HG03432 (cell line): ENCODE measurements at regions not wholly inside any gene's neighbourhood (a gene's known extent, or its start where the extent isn't known, plus 50 kb on each side); places are given as distances from the start of the nearest gene placed in this dataset.

Experiments used
- ATAC-seq: cut with Tn5 transposase; IDR thresholded peaks from one replicate; pipeline ENCODE4 v1.9.1; 2021; ENCODE audit warnings: mild to moderate bottlenecking, moderate library complexity; ENCODE audit not compliant: unreplicated experiment

DNA sequence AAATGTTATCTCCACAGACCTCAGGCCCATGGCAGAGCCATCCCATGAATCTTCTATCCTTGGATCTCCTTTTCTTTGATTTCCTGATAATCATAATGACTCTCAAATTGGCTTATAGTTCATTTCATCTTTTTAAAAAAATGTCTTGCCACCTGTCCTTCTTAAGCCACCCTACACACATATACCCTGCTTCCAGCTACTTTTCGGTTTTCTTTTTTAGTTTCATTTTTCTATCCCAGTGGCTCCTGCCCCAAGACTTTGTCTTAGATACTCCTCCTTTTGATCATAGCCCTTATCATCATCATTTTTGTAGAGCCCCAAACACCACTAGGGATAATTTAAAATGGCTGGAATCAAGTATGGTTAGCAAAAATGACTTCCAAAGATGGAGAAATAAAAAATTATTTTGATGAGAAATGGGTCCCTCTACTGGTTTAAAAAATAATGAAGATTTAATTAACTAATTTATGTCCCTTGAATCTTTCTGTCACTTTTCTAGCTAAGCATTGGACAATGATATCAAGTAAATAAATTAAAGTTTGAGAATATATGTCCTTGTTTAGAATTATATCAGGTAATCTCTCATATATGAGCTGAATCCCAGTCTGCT lies 277.3 kb upstream of the SEMA3D start:
- no peak for ATAC-seq

DNA sequence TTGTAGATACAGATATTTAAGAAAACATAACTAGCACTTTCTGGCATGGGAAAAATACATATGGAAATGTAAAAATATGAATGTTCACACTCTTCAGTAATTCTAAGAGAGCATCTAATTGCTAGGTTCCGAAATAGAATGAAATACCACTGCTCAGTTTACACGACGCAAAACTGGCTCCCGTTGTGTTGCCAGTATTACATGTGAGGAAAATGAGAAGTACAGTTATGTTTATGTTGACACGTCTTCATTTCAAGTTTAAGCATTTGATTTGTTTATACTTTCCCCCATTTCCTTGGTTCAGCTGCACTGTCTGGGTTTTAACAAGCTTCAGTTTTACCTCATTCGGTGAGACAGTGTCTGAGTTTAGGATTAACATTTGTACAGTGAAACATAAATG lies 275.8 kb upstream of the SEMA3D start:
- ATAC-seq, result no peak

DNA sequence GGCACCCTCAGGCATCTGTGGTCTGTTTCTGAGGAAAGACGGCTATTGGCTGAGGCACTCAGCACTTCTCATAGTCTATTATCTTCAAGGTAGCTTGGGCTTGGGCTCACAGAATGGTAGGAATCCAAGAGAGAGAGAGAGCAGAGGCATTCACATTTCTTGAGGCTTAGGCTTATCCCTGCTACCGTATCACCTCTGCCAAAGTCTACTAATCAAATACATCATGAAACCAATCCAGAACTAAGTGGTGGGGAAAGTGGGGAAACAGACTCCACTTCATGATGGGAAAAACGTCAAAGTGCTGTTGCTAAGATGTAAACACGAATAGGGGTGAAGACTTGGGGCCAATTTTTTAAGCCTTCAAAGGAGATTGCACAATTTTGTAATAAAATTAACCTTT lies 271.1 kb upstream of the SEMA3D start:
- ATAC-seq, result no peak

DNA sequence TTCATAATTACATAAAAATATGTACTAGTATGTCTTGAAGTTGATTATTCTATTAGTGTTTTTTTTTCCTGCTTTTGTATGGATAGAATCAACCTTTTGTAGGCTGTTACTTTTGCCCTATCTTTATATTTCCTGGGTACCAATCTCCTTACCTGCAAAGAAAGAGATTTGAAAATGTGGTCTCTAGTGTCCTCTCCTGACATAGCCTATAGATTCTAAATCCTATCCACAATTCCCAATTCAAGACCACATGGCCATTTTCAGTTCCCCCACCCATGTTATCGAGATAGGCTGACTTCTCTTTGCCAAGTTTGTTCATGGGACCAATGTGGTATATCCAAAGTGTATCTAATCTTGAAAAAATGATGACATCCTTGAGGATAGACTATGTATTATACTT lies 269.4 kb upstream of the SEMA3D start:
- no peak for ATAC-seq

DNA sequence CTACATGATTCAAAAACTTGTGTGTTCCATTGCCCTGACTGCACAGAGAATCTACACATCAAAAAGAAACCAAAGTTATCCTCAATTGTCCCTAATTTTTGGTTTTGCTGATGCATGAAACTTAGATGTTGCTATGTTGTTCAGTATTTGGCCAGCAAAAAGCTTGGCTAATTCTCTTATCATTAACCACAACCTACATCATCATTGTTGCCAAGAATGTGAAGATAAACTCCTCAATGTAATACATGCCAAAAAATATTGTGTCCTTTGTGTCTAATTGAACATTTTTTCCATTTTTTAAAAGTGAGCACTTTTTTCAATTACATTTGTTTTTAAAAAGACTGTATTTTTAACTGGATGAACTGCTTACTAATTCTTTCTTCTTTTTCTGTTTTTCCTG lies 268.0 kb upstream of the SEMA3D start:
- ATAC-seq, result no peak

DNA sequence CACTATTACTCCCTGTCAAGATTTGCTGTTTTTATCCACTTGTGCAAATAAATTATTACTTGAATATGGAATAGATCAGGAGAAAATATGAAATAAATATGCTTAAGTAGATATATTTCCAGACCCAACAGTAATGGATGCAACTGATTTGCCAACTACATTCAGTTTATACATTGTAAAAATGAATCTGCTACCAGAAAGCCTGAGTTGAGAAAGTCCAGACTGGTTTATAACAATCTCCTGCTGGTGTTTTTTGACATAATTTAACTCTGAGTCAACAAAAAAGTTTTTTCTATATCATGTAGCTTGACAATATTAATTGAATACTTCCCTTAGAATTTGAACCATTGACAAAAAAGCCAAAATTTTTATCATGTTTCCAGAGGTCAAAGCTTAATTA lies 265.8 kb upstream of the SEMA3D start:
- ATAC-seq, result no peak

DNA sequence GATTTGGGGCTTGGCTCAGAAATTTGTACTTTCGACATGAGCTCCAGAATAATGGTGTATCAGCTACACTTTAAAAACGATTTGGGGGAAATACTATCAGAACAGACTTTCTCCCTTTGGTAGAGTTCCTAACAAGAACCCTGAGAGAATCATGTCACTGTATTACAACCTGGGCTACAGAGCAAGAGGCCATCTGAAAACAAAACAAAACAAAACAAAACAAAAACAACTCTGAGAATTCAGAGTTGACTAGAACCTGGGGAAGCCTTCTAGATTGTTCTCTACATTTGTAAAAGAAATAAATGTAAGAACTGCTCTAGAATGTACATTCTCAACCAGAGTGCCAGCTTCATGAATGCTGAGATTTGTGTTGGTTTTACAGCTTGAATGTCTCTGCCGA lies 262.6 kb upstream of the SEMA3D start:
- no peak for ATAC-seq

DNA sequence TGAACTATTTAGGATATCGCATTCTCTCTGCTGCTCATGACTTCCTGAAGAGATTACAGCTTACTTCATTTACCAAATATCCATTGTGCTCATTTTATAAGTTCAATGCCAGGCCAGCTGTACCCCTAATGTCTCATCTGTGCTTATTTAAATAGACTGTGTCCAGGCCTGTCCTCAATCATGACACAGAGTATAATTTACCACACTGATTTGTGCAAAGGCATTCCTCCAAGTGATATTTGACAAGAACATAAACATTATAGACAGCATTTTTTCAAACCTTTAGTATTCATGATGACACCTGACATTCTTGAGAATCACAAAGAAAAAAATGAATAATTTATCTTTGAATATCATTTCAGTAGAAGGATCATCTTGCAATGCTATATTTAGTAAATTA lies 260.1 kb upstream of the SEMA3D start:
- ATAC-seq, result no peak

DNA sequence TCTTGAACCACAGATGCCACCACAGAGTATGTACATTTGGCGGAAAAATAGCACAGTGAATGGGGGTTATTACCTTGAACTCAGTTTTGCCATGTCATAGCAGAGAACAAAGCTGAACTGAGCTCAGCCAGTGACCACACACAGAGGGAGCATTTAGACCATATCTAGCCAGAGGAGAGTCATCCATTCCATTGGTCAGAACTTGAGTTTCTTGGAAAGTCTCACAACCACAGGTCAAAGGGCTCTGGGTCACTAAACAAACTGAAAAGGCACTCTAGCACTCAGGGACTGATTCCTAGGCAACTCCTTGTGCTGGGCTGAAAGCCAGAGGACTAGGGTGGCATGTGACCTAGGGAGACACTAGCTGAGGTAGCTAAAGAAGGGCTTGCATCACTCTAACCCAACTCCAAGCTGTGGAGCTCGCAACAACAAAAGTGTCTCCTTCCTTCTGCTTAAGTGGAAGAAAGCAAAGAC lies 239.7 kb upstream of the SEMA3D start:
- ATAC-seq, result no peak

DNA sequence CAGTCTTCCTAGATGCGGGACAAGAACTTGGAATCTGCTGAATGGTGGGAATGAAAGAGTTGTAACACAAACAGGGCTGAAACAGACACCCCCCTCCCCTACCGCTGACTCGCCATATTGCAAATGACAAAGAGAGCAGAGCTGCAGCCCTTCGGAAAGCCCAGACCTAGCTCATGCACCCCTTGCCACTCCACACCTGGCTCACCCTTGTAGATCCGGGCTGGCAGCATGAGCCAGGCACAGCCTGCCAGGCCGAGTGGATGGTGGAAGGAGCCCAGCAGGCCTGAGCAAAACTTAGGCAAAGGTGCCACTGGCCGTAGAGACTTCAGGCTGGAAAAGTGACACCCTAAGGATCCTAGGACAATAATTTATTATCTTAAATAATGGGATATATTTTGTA lies 237.4 kb upstream of the SEMA3D start:
- ATAC-seq, result no peak

DNA sequence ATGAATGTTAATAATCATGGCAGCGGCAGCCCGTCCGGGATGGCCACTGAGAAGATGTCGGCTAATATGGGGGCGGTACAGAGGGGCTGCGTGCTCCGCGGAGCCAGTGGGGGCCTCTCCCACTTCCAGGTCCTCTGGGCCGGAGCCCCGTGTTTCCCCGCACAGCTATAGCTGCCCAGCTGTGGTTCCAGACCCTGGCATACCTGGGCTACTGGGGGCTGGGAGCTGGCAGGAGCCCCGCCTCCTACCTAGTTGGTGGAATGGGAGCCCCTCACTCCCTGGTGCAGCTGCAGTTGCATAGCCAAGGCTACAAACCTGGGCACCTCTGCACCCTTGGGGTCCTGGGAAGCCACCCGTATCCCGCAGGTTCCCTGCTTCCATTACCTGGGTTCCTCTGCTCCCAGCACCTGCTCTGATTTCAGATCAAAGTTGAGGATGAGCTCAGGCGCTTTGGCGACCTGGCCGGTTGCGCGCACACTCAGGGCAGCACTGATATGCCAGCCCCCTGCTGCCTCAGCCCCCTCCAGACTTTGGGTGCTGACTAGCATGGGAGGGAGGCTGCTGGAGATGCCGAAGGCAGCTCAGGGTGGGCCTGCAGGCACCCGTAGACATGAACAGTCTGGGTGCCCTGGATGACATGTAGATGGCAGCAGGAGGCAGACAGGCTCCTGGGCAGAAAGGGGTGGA lies 236.5 kb upstream of the SEMA3D start:
- ATAC-seq, result no peak

DNA sequence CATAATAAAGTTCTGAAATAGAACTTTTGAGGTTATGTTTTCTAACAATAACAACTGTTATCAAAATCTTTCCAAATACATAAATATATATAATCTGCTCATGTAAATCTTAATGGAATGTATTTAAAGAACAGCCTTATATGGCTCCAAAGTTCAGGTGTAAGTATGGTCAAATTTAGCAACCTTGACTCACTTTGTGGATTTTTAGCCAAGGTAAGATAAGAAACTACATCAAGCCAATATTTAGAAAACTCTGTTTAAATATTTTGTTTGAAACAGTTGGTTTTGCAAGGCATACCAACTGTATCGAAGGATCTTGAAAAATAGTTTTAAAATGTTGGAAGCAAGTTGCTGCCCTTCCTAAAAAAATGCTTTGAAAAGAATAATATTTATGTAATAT lies 228.9 kb upstream of the SEMA3D start:
- no peak for ATAC-seq

DNA sequence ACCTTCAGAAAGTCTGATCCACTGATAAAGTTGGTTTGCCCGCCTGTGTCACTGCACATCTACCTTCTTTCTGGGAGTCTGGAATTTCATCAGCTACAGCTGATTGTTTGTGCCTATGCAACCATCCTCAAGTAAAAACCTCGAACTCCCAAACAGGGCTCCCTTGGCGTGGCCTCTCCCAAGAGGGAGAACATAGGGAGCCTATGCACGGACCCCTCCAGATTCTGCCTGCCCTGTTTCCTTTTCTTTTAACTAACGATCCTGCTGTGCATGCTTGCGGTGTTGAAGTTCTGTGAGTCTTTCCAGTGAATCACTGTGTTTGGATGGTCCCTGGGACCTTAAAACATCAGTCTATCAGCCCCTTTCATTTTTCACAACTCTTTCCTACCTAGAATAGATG lies 226.9 kb upstream of the SEMA3D start:
- ATAC-seq, result no peak

DNA sequence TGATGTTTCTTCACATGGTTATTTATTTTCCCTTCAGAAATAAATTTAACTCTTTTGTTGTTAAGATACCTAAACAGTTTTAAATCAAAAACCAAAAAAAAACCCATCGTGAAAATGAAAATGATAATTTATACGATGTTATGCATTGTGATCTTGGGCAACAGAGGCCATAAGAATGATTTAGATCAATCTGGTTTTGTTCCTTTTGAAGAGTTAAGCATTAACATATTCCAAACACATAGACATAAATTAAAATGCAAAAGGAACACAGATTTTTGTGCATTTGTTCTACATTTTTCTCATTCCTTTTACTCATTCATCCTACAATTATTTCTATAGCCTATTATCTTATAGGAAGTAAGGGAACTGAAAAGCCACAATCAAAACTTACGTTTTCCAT lies 226.1 kb upstream of the SEMA3D start:
- ATAC-seq, result no peak

DNA sequence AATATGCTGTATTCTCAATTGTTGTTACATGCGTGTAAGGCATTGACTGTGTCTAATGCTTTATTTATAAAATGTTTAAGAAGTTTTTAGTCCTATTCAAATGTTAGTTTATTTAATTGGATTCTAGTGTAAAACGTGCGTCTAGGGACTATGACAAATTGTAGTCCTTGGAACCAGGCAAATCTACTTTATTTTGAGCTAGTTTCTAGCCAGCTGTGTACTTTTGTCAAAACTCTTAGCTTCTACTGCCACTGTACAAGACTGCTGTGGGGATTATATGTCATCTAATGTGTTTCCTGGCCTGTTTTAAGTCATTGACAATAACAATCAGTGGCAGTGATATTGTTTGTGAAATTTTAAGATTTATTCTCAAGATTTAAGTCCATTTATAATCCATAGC lies 220.5 kb upstream of the SEMA3D start:
- ATAC-seq, result no peak

DNA sequence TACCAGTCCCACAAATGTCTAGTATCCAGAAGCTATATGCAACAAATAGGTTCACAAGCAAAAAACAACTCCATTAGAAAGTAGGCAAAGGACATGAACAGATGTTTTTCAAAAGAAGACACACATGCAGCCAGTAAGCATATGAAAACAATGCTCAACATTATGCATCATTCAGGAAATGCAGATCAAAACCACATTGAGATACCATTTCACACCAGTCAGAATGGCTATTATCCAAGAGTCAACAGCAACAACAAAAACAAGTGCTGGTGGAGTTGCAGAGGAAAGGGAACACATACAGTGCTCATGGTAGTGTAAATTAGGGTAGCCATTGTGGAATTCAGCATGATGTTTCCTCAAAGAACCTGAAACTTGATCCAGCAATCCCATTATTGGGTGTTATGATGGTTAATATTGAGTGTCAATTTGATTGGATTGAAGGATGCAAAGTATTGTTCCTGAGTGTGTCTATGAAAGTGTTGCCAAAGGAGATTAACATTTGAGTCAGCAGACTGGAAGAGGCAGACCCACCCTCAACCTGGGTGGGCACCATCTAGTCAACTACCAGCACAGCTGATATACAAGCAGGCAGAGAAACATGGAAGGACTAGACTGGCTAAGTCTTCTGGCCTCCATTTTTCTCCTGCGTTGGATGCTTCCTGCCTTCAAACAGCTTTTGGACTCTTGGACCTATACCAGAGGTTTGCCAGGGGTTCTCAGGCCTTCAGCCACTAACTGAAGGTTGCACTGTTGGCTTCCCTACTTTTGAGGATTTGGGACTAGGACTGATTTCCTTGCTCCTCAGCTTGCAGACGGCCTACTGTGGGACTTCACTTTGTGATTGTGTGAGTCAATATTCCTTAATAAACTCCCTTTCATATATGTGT lies 218.4 kb upstream of the SEMA3D start:
- no peak for ATAC-seq

DNA sequence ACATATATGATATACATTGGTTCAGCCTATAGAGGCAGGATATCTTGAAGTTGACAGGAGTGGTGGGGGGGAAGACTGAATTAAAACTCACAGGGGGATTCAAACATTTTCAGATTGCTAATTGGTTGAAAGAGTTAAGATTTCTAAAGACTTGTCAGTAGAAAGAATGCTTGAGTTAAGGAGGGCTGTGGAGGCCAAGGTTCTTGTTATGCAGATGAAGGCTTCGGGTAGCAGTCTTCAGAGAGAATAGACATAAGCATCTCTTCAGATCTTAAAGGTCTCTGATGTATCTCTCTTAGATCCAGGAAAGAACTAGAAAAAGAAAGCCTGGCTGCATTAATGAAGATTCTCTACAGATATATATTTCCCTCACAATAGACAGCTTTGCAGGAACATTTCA lies 209.8 kb upstream of the SEMA3D start:
- ATAC-seq, result no peak

DNA sequence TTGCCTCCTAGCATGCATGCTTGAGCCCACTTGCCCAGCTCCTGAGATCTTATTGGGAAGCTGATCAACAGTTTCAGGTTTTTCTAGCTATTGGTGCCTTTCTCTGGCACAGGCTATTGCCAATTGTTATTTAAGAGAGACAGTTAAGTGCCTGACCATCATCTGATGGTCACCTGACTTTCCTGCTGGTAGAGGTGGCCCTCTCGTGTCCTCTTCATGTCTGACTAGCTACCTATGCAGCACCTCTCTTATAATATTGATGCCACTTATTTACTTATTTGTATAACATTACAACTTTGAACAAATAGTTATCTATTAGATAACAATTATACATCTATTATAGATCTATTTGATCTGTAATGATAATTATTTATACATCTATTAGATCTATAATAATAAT lies 205.9 kb upstream of the SEMA3D start:
- no peak for ATAC-seq

DNA sequence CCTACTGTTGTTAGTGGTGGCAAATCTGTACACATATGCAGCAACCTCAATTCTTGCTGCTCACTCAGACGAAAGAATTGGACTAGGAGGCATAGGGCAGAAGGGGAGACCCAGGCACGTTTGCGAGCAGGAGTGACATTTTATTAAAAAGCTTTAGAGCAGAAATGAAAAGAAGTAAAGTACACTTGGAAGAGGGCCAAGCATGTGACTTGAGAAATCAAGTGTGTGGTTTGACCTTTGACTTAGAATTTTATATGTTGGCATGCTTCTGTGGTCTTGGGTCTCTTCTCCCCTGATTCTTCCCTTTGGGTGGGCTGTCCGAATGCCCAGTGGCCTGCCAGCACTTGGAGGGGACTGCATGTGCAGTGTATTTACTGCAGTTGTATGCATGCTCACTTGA lies 205.5 kb upstream of the SEMA3D start:
- ATAC-seq, result no peak

DNA sequence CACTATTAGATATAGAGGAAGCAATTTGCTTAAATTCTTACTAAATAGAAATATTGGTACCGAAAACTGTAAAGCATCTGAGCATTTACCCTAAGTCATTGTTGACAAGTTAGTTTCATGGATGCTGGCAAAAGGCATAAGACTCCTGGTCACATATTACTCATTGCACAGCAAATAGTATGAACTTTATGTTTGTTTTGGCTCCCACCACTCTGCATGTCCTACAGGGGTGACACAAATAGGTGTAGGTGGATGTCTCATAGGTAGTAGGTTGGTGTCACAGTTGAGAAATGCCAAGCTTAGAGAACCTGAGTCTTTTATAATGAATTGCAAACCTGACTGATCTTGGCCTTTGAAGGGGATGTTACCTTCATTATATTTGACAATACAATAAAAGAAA lies 199.6 kb upstream of the SEMA3D start:
- no peak for ATAC-seq

DNA sequence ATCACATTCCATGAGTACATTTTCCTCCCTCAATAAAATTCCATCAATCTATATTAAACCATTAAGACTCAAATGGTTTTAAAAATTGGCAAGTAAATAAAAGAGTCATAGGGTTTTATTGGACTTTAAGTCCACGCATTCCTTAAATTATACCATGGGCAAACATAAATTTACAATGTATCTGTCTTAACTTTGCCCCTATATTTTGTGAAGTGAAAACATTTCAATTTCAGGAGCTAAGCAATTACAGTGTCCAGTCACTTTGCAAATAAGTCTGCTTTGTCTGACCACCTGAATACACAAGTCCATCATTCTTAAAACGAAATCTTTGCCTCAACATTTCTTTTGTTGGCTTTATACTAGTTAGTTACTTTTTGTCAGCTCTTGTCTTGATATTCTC lies 197.5 kb upstream of the SEMA3D start:
- ATAC-seq, result no peak

DNA sequence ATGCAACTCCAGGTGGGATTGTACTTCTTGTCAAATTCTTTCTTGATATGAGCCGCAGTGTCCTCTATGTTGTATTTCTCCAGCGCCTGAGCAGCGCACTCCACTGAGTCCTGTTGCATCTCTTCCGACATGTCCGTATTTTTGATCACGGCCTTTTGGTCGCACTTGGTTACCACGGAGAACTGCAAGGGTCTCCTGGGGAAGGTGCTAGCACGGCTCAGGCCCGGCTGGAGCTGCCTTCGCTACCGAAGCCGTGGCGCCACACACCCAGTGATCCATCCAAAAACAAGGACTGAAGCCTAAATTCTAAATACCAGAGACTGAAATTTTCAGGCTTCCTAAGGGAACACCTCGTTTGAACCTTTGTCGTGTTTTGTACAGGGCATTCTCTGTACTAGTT lies 194.4 kb upstream of the SEMA3D start:
- no peak for ATAC-seq
